SU-DHL-6 (cell line): ENCODE measurements at regions not wholly inside any gene's neighbourhood (a gene's known extent, or its start where the extent isn't known, plus 50 kb on each side); places are given as distances from the start of the nearest gene placed in this dataset.
"Not testable (repeated sequence)": the region's sequence is repeated elsewhere in the genome, so short reads cannot be mapped to it uniquely, and the experiment has no call there.

Experiments
- H2AFZ ChIP-seq: fragments of 200-600 bp; sonication (generic); 2 replicates; pipeline ENCODE4 v1.6.1; 2014; ENCODE audit warnings: low read depth, mild to moderate bottlenecking, moderate library complexity, mixed read lengths, antibody characterized with exemption, low read length; ENCODE audit not compliant: severe bottlenecking
- H3F3A ChIP-seq: fragments of 200-600 bp; shearing (Covaris generic); 2 replicates; pipeline ENCODE4 v1.6.0; 2016; ENCODE audit warnings: antibody characterized with exemption, mild to moderate bottlenecking; ENCODE audit not compliant: insufficient read depth
- H3K27ac ChIP-seq: fragments of 200-600 bp; sonication (generic); 2 replicates; pipeline ENCODE4 v1.5.1; 2016; ENCODE audit warnings: low read depth, mild to moderate bottlenecking, low read length, moderate library complexity, mixed read lengths
- H3K27me3 ChIP-seq: fragments of 200-600 bp; sonication (generic), shearing (Covaris generic); 2 replicates; pipeline ENCODE4 v1.6.0; 2014; ENCODE audit warnings: mild to moderate bottlenecking, low read length
- H3K36me3 ChIP-seq: fragments of 200-600 bp; sonication (generic); 2 replicates; pipeline ENCODE4 v1.6.1; 2014; ENCODE audit warnings: mild to moderate bottlenecking, low read length, mixed read lengths
- H3K4me2 ChIP-seq: fragments of 300-600, 200-600 bp; shearing (Covaris generic), sonication (generic); 2 replicates; pipeline ENCODE4 v1.6.0; 2014; ENCODE audit warnings: low read length, low read depth, mild to moderate bottlenecking; ENCODE audit not compliant: poor library complexity, severe bottlenecking
- H3K4me3 ChIP-seq: fragments of 200-600 bp; sonication (generic); 2 replicates; pipeline ENCODE4 v1.5.1; 2014; ENCODE audit warnings: antibody characterized with exemption, low read length, mild to moderate bottlenecking, mixed read lengths; ENCODE audit not compliant: insufficient read depth, poor library complexity, severe bottlenecking
- H3K79me2 ChIP-seq: fragments of 200-600 bp; sonication (generic); 2 replicates; pipeline ENCODE4 v1.6.1; 2014; ENCODE audit warnings: mild to moderate bottlenecking, low read length, moderate library complexity; ENCODE audit not compliant: insufficient read depth
- H3K9ac ChIP-seq: fragments of 200-600 bp; sonication (generic); 2 replicates; pipeline ENCODE4 v1.7.0; 2014; ENCODE audit warnings: mild to moderate bottlenecking, low read length
- H3K9me2 ChIP-seq: fragments of 200-600 bp; sonication (generic); replicated peaks from 2 replicates; pipeline ENCODE4 v1.6.1; 2014; ENCODE audit warnings: low read length; ENCODE audit not compliant: insufficient read depth
- H3K9me3 ChIP-seq: fragments of 200-600 bp; sonication (generic); 2 replicates; pipeline ENCODE4 v1.6.1; 2014; ENCODE audit warnings: low read length, mixed read lengths; ENCODE audit not compliant: insufficient read depth
- H4K20me1 ChIP-seq: fragments of 200-600 bp; sonication (generic); 2 replicates; pipeline ENCODE4 v1.6.1; 2014; ENCODE audit warnings: low read depth, mild to moderate bottlenecking, antibody characterized with exemption, low read length, moderate library complexity, mixed read lengths
- CTCF ChIP-seq: fragments of 200-600 bp; sonication (generic); IDR thresholded peaks from one replicate; pipeline ENCODE4 v1.5.1; 2017; ENCODE audit warnings: antibody characterized with exemption, mild to moderate bottlenecking, low read length, moderate library complexity; ENCODE audit not compliant: insufficient read depth, poor library complexity, severe bottlenecking
- EZH2phosphoT487 ChIP-seq: fragments of 200-600 bp; sonication (generic), shearing (Covaris generic); conservative IDR thresholded peaks from 2 replicates; pipeline ENCODE4 v1.6.1; 2018; ENCODE audit warnings: mild to moderate bottlenecking, antibody characterized with exemption, low read length, moderate library complexity, mixed read lengths

GRCh38 chr7:66429498-66430163 lies 199.1 kb upstream of the KCTD7 start:
- Histone ChIP-seq H3K36me3 (no peaks in the 10 kb centered on the region), H3K79me2 (no peaks in the 10 kb centered on the region)
- TF ChIP-seq EZH2phosphoT487 = no peak
- TF ChIP-seq CTCF = no peak

GRCh38 chr7:66430164-66430545 lies 198.5 kb upstream of the KCTD7 start:
- no peak overlapping the region for H3K4me2 ChIP-seq
- H3K36me3 ChIP-seq = no peaks in the 10 kb centered on the region
- no peaks in the 10 kb centered on the region for H3F3A ChIP-seq
- H3K79me2 ChIP-seq = no peaks in the 10 kb centered on the region
- H3K27ac ChIP-seq = no peak overlapping the region
- H3K9me2 ChIP-seq = no peaks in the 10 kb centered on the region
- no peak overlapping the region for H2AFZ ChIP-seq
- no peak for TF ChIP-seq EZH2phosphoT487
- TF ChIP-seq CTCF = no peak
- no peaks in the 10 kb centered on the region for H3K9me3 ChIP-seq
- H4K20me1 ChIP-seq = no peaks in the 10 kb centered on the region
- H3K4me3 ChIP-seq = no peak overlapping the region
- no peaks in the 10 kb centered on the region for H3K27me3 ChIP-seq
- H3K9ac ChIP-seq = no peak overlapping the region

More at GRCh38 chr7:66429498-66430163, 199.1 kb upstream of the KCTD7 start:
- Histone ChIP-seq H3K9ac (no peak overlapping the region), H3K27ac (no peak overlapping the region), H3K9me3 (no peaks in the 10 kb centered on the region), H3F3A (no peaks in the 10 kb centered on the region), H3K4me3 (no peak overlapping the region), H3K27me3 (no peaks in the 10 kb centered on the region), H3K4me2 (no peak overlapping the region), H3K9me2 (no peaks in the 10 kb centered on the region), H4K20me1 (no peaks in the 10 kb centered on the region), H2AFZ (no peak overlapping the region)

GRCh38 chr7:66438703-66439405 lies 189.8 kb upstream of the KCTD7 start:
- not testable (repeated sequence) for H2AFZ ChIP-seq, H3K36me3 ChIP-seq, H3K27ac ChIP-seq, H3K9me2 ChIP-seq, H3K4me3 ChIP-seq, H3K9ac ChIP-seq, H4K20me1 ChIP-seq, H3K9me3 ChIP-seq, H3K4me2 ChIP-seq, H3K79me2 ChIP-seq, H3F3A ChIP-seq, H3K27me3 ChIP-seq

DNA sequence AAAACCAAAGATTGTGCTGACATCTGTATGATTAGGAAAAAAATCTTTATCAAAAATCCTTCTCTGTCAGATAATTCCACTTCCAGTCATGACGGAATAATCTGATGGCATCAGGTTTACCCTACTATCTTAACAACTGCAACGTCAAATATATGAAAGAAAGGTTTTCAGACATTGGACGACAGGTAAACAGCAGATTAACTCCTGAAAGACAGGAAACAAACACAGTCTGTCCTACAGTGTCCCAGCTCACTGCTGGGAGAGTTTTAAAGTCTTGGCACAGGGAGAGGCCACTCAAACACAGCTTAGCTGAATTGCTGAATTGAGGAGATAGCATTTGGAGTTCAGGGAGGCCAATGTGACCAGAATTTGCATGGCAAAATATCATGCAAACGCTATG lies 186.3 kb upstream of the KCTD7 start:
- Histone ChIP-seq H3K4me3 (no peak overlapping the region), H3F3A (no peaks in the 10 kb centered on the region), H3K79me2 (no peaks in the 10 kb centered on the region), H3K9ac (no peak overlapping the region), H4K20me1 (no peaks in the 10 kb centered on the region), H3K4me2 (no peak overlapping the region), H3K36me3 (no peaks in the 10 kb centered on the region), H3K9me3 (no peaks in the 10 kb centered on the region), H3K27ac (no peak overlapping the region), H3K27me3 (no peaks in the 10 kb centered on the region), H2AFZ (no peak overlapping the region), H3K9me2 (no peaks in the 10 kb centered on the region)
- no peak for TF ChIP-seq EZH2phosphoT487
- TF ChIP-seq CTCF = no peak
